Keratinocyte (primary cell): ENCODE measurements at regions not wholly inside any gene's neighbourhood (a gene's known extent, or its start where the extent isn't known, plus 50 kb on each side); places are given as distances from the start of the nearest gene placed in this dataset.

ENCODE experiments used
- DNase-seq: peaks from one replicate; pipeline ENCODE4 v3.0.0-alpha.2; 2011; ENCODE audit warnings: low read depth, missing footprints, low spot score
- FAIRE-seq: peaks from 2 replicates; lab custom pipeline; 2011; peaks lifted over from hg19 to GRCh38; lab: Jason Lieb, UNC
- H2AFZ ChIP-seq: 2 replicates; pipeline ENCODE4 v1.6.0; 2012; ENCODE audit warnings: low read length, control low read depth, inconsistent platforms; ENCODE audit not compliant: control insufficient read depth
- H3K27ac ChIP-seq: 2 replicates; pipeline ENCODE4 v1.5.1; 2011; ENCODE audit warnings: low read length; ENCODE audit not compliant: control insufficient read depth, insufficient read depth
- H3K27me3 ChIP-seq: 3 replicates; pipeline ENCODE4 v1.6.0; 2011; ENCODE audit warnings: low read length; ENCODE audit not compliant: control insufficient read depth, insufficient read depth; ENCODE audit errors: extremely low read depth
- H3K36me3 ChIP-seq, 2 experiments: 2 replicates in 1 of 2; 3 replicates in 1 of 2; pipeline ENCODE4 v1.5.1; 2011; ENCODE audit warnings: low read length in 2 of 2, mild to moderate bottlenecking in 1 of 2; ENCODE audit not compliant: control insufficient read depth in 2 of 2, insufficient read depth in 2 of 2; ENCODE audit errors: extremely low read depth in 1 of 2
- H3K4me1 ChIP-seq: 3 replicates; pipeline ENCODE4 v1.5.1; 2011; ENCODE audit warnings: low read length; ENCODE audit not compliant: control insufficient read depth, insufficient read depth; ENCODE audit errors: extremely low read depth
- H3K4me2 ChIP-seq: 3 replicates; pipeline ENCODE4 v1.6.0; 2011; ENCODE audit warnings: low read depth, low read length; ENCODE audit not compliant: control insufficient read depth, insufficient read depth; ENCODE audit errors: extremely low read depth
- H3K4me3 ChIP-seq, 3 experiments: fragments of 200-600 bp in 1 of 3; sonication (generic) in 1 of 3; 2 replicates in 2 of 3; 3 replicates in 1 of 3; pipeline ENCODE4 v1.5.1; 2011 to 2016; ENCODE audit warnings: low read length in 3 of 3, mild to moderate bottlenecking in 3 of 3, control low read depth in 2 of 3, inconsistent platforms in 1 of 3, low read depth in 1 of 3, mixed read lengths in 1 of 3, mixed run types in 1 of 3, moderate library complexity in 1 of 3; ENCODE audit not compliant: control insufficient read depth in 2 of 3, insufficient read depth in 2 of 3; ENCODE audit errors: extremely low read depth in 1 of 3
- H3K79me2 ChIP-seq: 2 replicates; pipeline ENCODE4 v1.6.0; 2012; ENCODE audit warnings: low read length; ENCODE audit not compliant: control insufficient read depth, insufficient read depth
- H3K9ac ChIP-seq: 3 replicates; pipeline ENCODE4 v1.6.0; 2011; ENCODE audit warnings: low read length; ENCODE audit not compliant: control insufficient read depth, insufficient read depth; ENCODE audit errors: extremely low read depth
- H3K9me1 ChIP-seq: 3 replicates; pipeline ENCODE4 v1.6.0; 2011; ENCODE audit warnings: low read length; ENCODE audit not compliant: control insufficient read depth, insufficient read depth; ENCODE audit errors: extremely low read depth
- H3K9me3 ChIP-seq: 2 replicates; pipeline ENCODE4 v1.5.1; 2012; ENCODE audit warnings: low read depth, low read length; ENCODE audit not compliant: control insufficient read depth
- H4K20me1 ChIP-seq: 3 replicates; pipeline ENCODE4 v1.6.0; 2011; ENCODE audit warnings: low read length; ENCODE audit not compliant: control insufficient read depth, insufficient read depth; ENCODE audit errors: extremely low read depth
- EZH2 ChIP-seq: IDR thresholded peaks from one replicate; pipeline ENCODE4 v1.6.1; 2012; ENCODE audit warnings: inconsistent platforms, mild to moderate bottlenecking, low read length, moderate library complexity
- dilution Hi-C: fragments of 300-500 bp; cut with MboI; formaldehyde crosslinking; loops from one replicate; pipeline ENCODE4 v1.7.0; 2020; ENCODE audit warnings: low sequenced_read_pairs; ENCODE audit not compliant: extremely low pct_ligation_motif_present
- TF ChIP-seq, protein P1 (sequence below), 3 experiments: IDR thresholded peaks in 1 of 3; conservative IDR thresholded peaks in 1 of 3; optimal IDR thresholded peaks in 1 of 3; 2 replicates in 2 of 3; 3 replicates in 1 of 3; pipeline versions ENCODE3 to v1.5.1; 2011; ENCODE audit warnings: low read length in 3 of 3, mild to moderate bottlenecking in 3 of 3, moderate library complexity in 2 of 3, control low read depth in 1 of 3, inconsistent platforms in 1 of 3; ENCODE audit not compliant: insufficient read depth in 2 of 3; ENCODE audit errors: extremely low read depth in 1 of 3

DNA sequence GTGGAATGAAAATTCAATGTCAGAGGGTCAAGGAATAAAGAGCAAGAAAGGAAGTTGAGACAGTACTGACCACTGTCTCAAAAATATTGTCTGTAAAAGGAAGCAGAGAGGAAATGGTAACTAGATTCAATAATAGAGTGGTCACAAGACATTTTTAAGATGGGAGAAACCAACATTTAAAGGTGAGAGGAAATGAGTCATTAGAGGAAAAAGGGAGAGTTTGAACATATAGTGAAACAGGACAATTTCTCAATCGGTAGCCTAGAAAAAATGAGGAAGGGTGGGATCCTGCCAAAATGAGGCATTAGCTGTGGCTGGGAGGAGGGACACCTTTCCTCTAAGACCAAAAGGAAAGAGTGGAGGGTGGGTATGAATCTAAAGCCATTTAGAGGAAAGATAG, 288.5 kb downstream of the SP3 start:
- Histone ChIP-seq H2AFZ (no peak overlapping the region), H3K4me1 (peaks cover 7% of the 10 kb centered on the region), H3K9me1 (no peaks in the 10 kb centered on the region), H3K9ac (no peak overlapping the region), H3K9me3 (no peaks in the 10 kb centered on the region), H3K36me3 (no peaks in the 10 kb centered on the region), H3K79me2 (no peaks in the 10 kb centered on the region), H3K27me3 (no peaks in the 10 kb centered on the region), H3K27ac (no peak overlapping the region), H4K20me1 (no peaks in the 10 kb centered on the region), H3K4me3 (no peak overlapping the region), H3K4me2 (no peak overlapping the region)
- peak; percentile 65 for FAIRE-seq
- DNase-seq = no peak
- TF ChIP-seq EZH2 = no peak
- TF ChIP-seq, protein P1, sequence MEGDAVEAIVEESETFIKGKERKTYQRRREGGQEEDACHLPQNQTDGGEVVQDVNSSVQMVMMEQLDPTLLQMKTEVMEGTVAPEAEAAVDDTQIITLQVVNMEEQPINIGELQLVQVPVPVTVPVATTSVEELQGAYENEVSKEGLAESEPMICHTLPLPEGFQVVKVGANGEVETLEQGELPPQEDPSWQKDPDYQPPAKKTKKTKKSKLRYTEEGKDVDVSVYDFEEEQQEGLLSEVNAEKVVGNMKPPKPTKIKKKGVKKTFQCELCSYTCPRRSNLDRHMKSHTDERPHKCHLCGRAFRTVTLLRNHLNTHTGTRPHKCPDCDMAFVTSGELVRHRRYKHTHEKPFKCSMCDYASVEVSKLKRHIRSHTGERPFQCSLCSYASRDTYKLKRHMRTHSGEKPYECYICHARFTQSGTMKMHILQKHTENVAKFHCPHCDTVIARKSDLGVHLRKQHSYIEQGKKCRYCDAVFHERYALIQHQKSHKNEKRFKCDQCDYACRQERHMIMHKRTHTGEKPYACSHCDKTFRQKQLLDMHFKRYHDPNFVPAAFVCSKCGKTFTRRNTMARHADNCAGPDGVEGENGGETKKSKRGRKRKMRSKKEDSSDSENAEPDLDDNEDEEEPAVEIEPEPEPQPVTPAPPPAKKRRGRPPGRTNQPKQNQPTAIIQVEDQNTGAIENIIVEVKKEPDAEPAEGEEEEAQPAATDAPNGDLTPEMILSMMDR (optimal IDR thresholded peaks at IDR 0.05 in 1 of 3, IDR thresholded peaks at IDR 0.05 in 1 of 3, conservative IDR thresholded peaks at IDR 0.05 in 1 of 3; ENCODE audit: extremely low read depth in 1 of 3, insufficient read depth in 2 of 3, low read length in 3 of 3) = no peak
- dilution Hi-C loops = no loop called here

DNA sequence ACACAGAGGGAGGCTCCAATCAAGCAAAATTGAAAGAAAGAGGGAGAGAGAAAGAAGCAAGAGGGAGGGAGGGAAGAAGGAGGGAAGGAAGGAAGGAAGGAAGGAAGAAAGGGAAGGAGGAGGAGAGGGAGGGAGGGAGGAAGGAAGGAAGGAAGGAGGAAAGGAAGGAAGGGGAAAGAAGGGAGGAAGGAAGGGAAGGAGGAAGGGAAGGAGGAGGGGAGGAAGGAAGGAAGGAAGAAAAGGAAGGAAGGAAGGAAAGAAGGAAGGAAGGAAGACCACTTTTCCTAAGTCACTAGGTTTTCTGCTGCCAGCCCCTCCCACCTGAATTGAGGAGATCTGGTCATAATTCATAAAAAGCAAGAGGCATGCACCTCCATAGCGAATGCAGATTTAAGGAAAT, 287.0 kb downstream of the SP3 start:
- no peak for FAIRE-seq
- dilution Hi-C loops = no loop called here
- TF ChIP-seq, protein P1 (optimal IDR thresholded peaks at IDR 0.05 in 1 of 3, IDR thresholded peaks at IDR 0.05 in 1 of 3, conservative IDR thresholded peaks at IDR 0.05 in 1 of 3; ENCODE audit: extremely low read depth in 1 of 3, insufficient read depth in 2 of 3, low read length in 3 of 3) = no peak
- no peak for TF ChIP-seq EZH2

More for the DNA sequence above, 287.0 kb downstream of the SP3 start:
- DNase-seq = no peak
- no peaks in the 10 kb centered on the region for H3K9me1 ChIP-seq
- H3K9ac ChIP-seq = no peak overlapping the region
- no peaks in the 10 kb centered on the region for H3K9me3 ChIP-seq
- peaks cover 7% of the 10 kb centered on the region for H3K4me1 ChIP-seq
- H3K36me3 ChIP-seq = no peaks in the 10 kb centered on the region
- no peak overlapping the region for H3K27ac ChIP-seq
- no peak overlapping the region for H3K4me2 ChIP-seq
- no peaks in the 10 kb centered on the region for H3K27me3 ChIP-seq
- H3K79me2 ChIP-seq = no peaks in the 10 kb centered on the region
- no peaks in the 10 kb centered on the region for H4K20me1 ChIP-seq
- H3K4me3 ChIP-seq = no peak overlapping the region
- no peak overlapping the region for H2AFZ ChIP-seq
